ENCODE measurements at regions not wholly inside any gene's neighbourhood (a gene's known extent, or its start where the extent isn't known, plus 50 kb on each side); places are given as distances from the start of the nearest gene placed in this dataset.

- ChIA-PET CTCF (no interaction called here), POLR2A (no interaction called here)
- no peak for TF ChIP-seq CTCF (IDR thresholded peaks at IDR 0.05; ENCODE audit: low read depth, low read length)
- no peaks in the 10 kb centered on the region for H3K27me3 ChIP-seq (ENCODE audit: control insufficient read depth, insufficient read depth, low read length)
- H3K27ac ChIP-seq (ENCODE audit: low read depth, low read length), result no peak overlapping the region
- H3K4me3 ChIP-seq (ENCODE audit: low read depth, low read length), result no peak overlapping the region
- peaks cover 11% of the 10 kb centered on the region; the same call in 1 of the 2 replicates for H3K9me3 ChIP-seq (ENCODE audit: control insufficient read depth, insufficient read depth, low read length)
- no peak for DNase-seq (ENCODE audit: low read depth, low spot score)
These were observed 274.4 kb upstream of the PCSK5 start for GRCh38 chr9:75616052-75616451.

GRCh38 chr9:75616841-75617566 lies 273.5 kb upstream of the PCSK5 start:
- no peak for TF ChIP-seq CTCF (IDR thresholded peaks at IDR 0.05; ENCODE audit: low read depth, low read length)
- POLR2A ChIA-PET, result no interaction called here
- Histone ChIP-seq H3K27ac (ENCODE audit: low read depth, low read length) (no peak overlapping the region), H3K27me3 (ENCODE audit: control insufficient read depth, insufficient read depth, low read length) (no peaks in the 10 kb centered on the region), H3K9me3 (ENCODE audit: control insufficient read depth, insufficient read depth, low read length) (peaks cover 6% of the 10 kb centered on the region; the same call in 1 of the 2 replicates), H3K4me3 (ENCODE audit: low read depth, low read length) (no peak overlapping the region)
- no peak for DNase-seq (ENCODE audit: low read depth, low spot score)
- CTCF ChIA-PET, result no interaction called here

GRCh38 chr9:75623462-75623861 lies 267.0 kb upstream of the PCSK5 start:
- TF ChIP-seq CTCF (IDR thresholded peaks at IDR 0.05; ENCODE audit: low read depth, low read length), result no peak
- POLR2A ChIA-PET, result no interaction called here
- H3K27me3 ChIP-seq (ENCODE audit: control insufficient read depth, insufficient read depth, low read length), result no peaks in the 10 kb centered on the region
- no peak for DNase-seq (ENCODE audit: low read depth, low spot score)
- peaks cover 27% of the 10 kb centered on the region for H3K9me3 ChIP-seq (ENCODE audit: control insufficient read depth, insufficient read depth, low read length)
- CTCF ChIA-PET, result no interaction called here
- H3K4me3 ChIP-seq (ENCODE audit: low read depth, low read length), result no peak overlapping the region
- no peak overlapping the region for H3K27ac ChIP-seq (ENCODE audit: low read depth, low read length)

- H3K27me3 ChIP-seq (ENCODE audit: control insufficient read depth, insufficient read depth, low read length), result no peaks in the 10 kb centered on the region
- no peak for DNase-seq (ENCODE audit: low read depth, low spot score)
- TF ChIP-seq CTCF (IDR thresholded peaks at IDR 0.05; ENCODE audit: low read depth, low read length), result no peak
- peaks cover 28% of the 10 kb centered on the region for H3K9me3 ChIP-seq (ENCODE audit: control insufficient read depth, insufficient read depth, low read length)
- ChIA-PET POLR2A (no interaction called here), CTCF (no interaction called here)
- no peak overlapping the region for H3K27ac ChIP-seq (ENCODE audit: low read depth, low read length)
- H3K4me3 ChIP-seq (ENCODE audit: low read depth, low read length), result no peak overlapping the region
These were observed 265.5 kb upstream of the PCSK5 start for GRCh38 chr9:75624998-75625397.

- CTCF ChIA-PET, result no interaction called here
- POLR2A ChIA-PET, result no interaction called here
- DNase-seq (ENCODE audit: low read depth, low spot score), result no peak
- Histone ChIP-seq H3K27me3 (ENCODE audit: control insufficient read depth, insufficient read depth, low read length) (no peaks in the 10 kb centered on the region), H3K9me3 (ENCODE audit: control insufficient read depth, insufficient read depth, low read length) (peaks cover 28% of the 10 kb centered on the region), H3K4me3 (ENCODE audit: low read depth, low read length) (no peak overlapping the region), H3K27ac (ENCODE audit: low read depth, low read length) (no peak overlapping the region)
- TF ChIP-seq CTCF (IDR thresholded peaks at IDR 0.05; ENCODE audit: low read depth, low read length), result no peak
These were observed 263.6 kb upstream of the PCSK5 start for GRCh38 chr9:75626860-75627259.

All from AG04450 (cell line).